GM23338 (cell line): ENCODE measurements at regions not wholly inside any gene's neighbourhood (a gene's known extent, or its start where the extent isn't known, plus 50 kb on each side); places are given as distances from the start of the nearest gene placed in this dataset.

ENCODE experiments used
- CREB1 ChIP-seq: fragments of 250-450 bp; sonication (Bioruptor Pico); IDR thresholded peaks from 2 replicates; pipeline ENCODE4 v1.5.0; 2020; ENCODE audit warnings: low read depth, mild to moderate bottlenecking, moderate library complexity
- CTCF ChIP-seq, 2 experiments: fragments of 200-600 bp in 1 of 2; sonication (generic) in 1 of 2; conservative IDR thresholded peaks; 2 replicates each; pipeline versions ENCODE4 v1.5.1 to v1.6.1; 2016 to 2017; ENCODE audit warnings: antibody characterized with exemption in 2 of 2, low read depth in 2 of 2, mild to moderate bottlenecking in 2 of 2, moderate library complexity in 1 of 2
- EZH2 ChIP-seq: fragments of 200-600 bp; sonication (generic); IDR thresholded peaks from one replicate; pipeline ENCODE4 v1.8.0; 2017; ENCODE audit warnings: antibody characterized with exemption, mild to moderate bottlenecking, low read depth; ENCODE audit not compliant: unreplicated experiment
- EZH2phosphoT487 ChIP-seq: fragments of 200-600 bp; sonication (generic); IDR thresholded peaks from one replicate; pipeline ENCODE4 v1.8.1; 2018; ENCODE audit warnings: antibody characterized with exemption; ENCODE audit not compliant: unreplicated experiment
- JUNB ChIP-seq: IDR thresholded peaks from one replicate; pipeline ENCODE4 v1.6.1; 2016; ENCODE audit warnings: antibody characterized with exemption; ENCODE audit not compliant: unreplicated experiment
- NANOG ChIP-seq: IDR thresholded peaks from 2 replicates; pipeline ENCODE4 v1.6.1; 2016; ENCODE audit warnings: antibody characterized with exemption, borderline replicate concordance
- POLR2AphosphoS5 ChIP-seq: IDR thresholded peaks from 2 replicates; pipeline ENCODE4 v1.6.1; 2016; ENCODE audit warnings: antibody characterized with exemption, low read depth
- REST ChIP-seq: IDR thresholded peaks from one replicate; pipeline ENCODE4 v1.6.1; 2018; ENCODE audit warnings: antibody characterized with exemption; ENCODE audit not compliant: unreplicated experiment
- STAT1 ChIP-seq: IDR thresholded peaks from one replicate; pipeline ENCODE4 v1.6.1; 2016; ENCODE audit warnings: antibody characterized with exemption; ENCODE audit not compliant: unreplicated experiment
- ZNF114 ChIP-seq: fragments of 250-450 bp; sonication (Bioruptor Pico); IDR thresholded peaks from 2 replicates; pipeline ENCODE4 v1.5.0; 2020; ENCODE audit warnings: mild to moderate bottlenecking, moderate library complexity
- ZNF331 ChIP-seq: fragments of 250-450 bp; sonication (Bioruptor Pico); IDR thresholded peaks from 2 replicates; pipeline ENCODE4 v1.5.0; 2020; ENCODE audit warnings: low read depth, mild to moderate bottlenecking, moderate library complexity

- TF ChIP-seq CTCF (conservative IDR thresholded peaks at IDR 0.05; ENCODE audit: low read depth in 2 of 2) = no peak
- TF ChIP-seq POLR2AphosphoS5 = no peak
- TF ChIP-seq REST = no peak
- TF ChIP-seq EZH2 = no peak
- TF ChIP-seq ZNF114 = no peak
- no peak for TF ChIP-seq EZH2phosphoT487
- TF ChIP-seq STAT1 = no peak
- no peak for TF ChIP-seq ZNF331 (CRISPR knock-in tag)
- TF ChIP-seq CREB1 (CRISPR knock-in tag) = no peak
- TF ChIP-seq JUNB = no peak
- TF ChIP-seq NANOG = no peak
These were observed 321.4 kb upstream of the MMADHC start for GRCh38 chr2:149908726-149909683.
